T47D (cell line): ENCODE measurements at regions not wholly inside any gene's neighbourhood (a gene's known extent, or its start where the extent isn't known, plus 50 kb on each side); places are given as distances from the start of the nearest gene placed in this dataset.

Source experiments
- DNase-seq, 2 experiments: peaks; one replicate each; pipeline versions ENCODE4 v3.0.0 to v3.0.0-alpha.2; 2011 to 2012; ENCODE audit warnings: low read depth in 1 of 2, low spot score in 1 of 2
- JUND ChIP-seq: IDR thresholded peaks from 2 replicates; pipeline ENCODE4 v1.6.1; 2012; ENCODE audit warnings: low read depth
- in situ Hi-C: cut with HindIII; loops from 2 replicates; pipeline ENCODE4 v1.10.0; 2016; ENCODE audit warnings: low sequenced_read_pairs, low pct_unique_long_range_greater_than_20kb

DNA sequence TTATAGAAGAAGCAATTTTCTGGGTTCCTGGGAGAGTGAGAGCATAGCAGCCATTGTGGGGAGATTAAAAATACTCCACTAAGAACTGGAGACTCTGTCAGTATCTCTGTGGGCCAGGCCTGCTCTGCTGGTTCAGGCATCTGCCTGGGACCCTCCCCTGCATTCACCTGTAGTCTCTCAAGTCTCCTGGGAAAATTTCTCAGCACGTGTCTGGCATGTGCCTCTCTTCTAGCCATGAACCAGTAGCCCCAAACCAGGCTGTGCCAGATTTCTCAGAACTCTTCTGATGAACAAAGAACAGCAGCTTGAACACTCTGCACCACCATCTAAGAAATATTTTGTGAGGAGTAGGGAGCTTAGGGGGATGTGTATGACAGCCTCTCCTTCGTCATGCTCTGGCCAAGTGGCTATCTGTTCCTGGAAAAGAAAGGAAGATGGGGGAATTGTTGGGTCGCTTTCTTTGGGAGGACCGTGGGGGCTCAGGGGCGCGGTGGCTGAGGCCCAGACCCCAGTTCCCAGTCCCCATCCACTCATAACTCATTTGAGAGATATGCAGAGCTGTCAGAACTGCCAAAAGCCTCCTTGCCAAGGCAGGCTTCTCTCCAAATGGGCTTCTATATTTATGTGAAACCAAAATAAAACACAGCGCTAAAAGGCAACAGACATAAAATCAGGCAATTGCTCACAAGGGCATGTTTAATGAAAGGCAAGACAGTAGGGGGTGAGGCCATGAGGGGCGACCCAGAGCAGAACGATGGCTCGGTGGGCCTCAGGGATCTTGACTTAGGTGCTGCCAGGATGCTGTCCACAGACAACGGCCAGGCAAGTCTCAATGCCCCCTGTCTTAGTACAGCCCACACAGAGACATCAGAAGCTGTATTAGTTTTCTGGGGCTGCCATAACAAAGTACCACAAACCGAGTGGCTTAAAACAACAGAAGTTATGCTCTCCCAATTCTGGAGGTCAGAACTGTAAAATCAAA lies 114.7 kb upstream of the TNP1 start:
- in situ Hi-C loops, result no loop called here

GRCh38 chr2:216971593-216971992 lies 111.7 kb upstream of the TNP1 start:
- in situ Hi-C loops, result no loop called here

More for the DNA sequence above, 114.7 kb upstream of the TNP1 start:
- no peak for DNase-seq
- TF ChIP-seq JUND, result no peak

GRCh38 chr2:216970359-216970915 lies 110.6 kb upstream of the TNP1 start:
- DNase-seq, result no peak
- no peak for TF ChIP-seq JUND
- in situ Hi-C loops, result no loop called here

More at GRCh38 chr2:216971593-216971992, 111.7 kb upstream of the TNP1 start:
- TF ChIP-seq JUND, result no peak
- DNase-seq, result no peak

- in situ Hi-C loops, result no loop called here
- no peak for DNase-seq
- TF ChIP-seq JUND, result no peak
These were observed 108.0 kb upstream of the TNP1 start for GRCh38 chr2:216967889-216968288.

- DNase-seq, result no peak
- TF ChIP-seq JUND, result no peak
- in situ Hi-C loops, result no loop called here
These were observed 100.9 kb upstream of the TNP1 start for GRCh38 chr2:216960671-216961268.

GRCh38 chr2:216959433-216959832 lies 99.6 kb upstream of the TNP1 start:
- no peak for DNase-seq
- TF ChIP-seq JUND, result no peak
- in situ Hi-C loops, result no loop called here

GRCh38 chr2:216956820-216957493 lies 97.1 kb upstream of the TNP1 start:
- no peak for TF ChIP-seq JUND
- in situ Hi-C loops, result no loop called here
- DNase-seq, result no peak

DNA sequence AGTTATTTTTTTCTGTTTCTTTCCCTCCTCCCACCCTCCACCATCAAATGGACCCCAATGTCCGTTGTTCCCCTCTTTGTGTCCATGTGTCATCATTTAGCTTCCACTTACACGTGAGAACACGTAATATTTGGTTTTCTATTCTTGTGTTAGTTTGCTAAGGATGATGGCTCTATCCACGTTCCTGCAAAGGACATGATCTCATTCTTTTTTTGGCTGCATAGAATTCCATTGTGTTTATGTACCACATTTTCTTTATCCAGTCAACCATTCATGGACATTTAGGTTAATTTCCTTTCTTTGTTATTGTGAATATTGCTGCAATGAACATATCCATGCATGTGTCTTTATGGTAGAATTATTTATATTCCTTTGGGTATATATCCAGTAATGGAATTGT lies 91.3 kb upstream of the TNP1 start:
- TF ChIP-seq JUND, result no peak
- in situ Hi-C loops, result no loop called here
- no peak for DNase-seq

GRCh38 chr2:216950547-216950946 lies 90.7 kb upstream of the TNP1 start:
- no peak for TF ChIP-seq JUND
- in situ Hi-C loops, result no loop called here
- DNase-seq, result no peak

GRCh38 chr2:216949700-216950413 lies 90.0 kb upstream of the TNP1 start:
- in situ Hi-C loops, result no loop called here
- no peak for TF ChIP-seq JUND
- no peak for DNase-seq

- DNase-seq, result no peak
- in situ Hi-C loops, result no loop called here
- TF ChIP-seq JUND, result no peak
These were observed 87.2 kb upstream of the TNP1 start for GRCh38 chr2:216947055-216947454.

DNA sequence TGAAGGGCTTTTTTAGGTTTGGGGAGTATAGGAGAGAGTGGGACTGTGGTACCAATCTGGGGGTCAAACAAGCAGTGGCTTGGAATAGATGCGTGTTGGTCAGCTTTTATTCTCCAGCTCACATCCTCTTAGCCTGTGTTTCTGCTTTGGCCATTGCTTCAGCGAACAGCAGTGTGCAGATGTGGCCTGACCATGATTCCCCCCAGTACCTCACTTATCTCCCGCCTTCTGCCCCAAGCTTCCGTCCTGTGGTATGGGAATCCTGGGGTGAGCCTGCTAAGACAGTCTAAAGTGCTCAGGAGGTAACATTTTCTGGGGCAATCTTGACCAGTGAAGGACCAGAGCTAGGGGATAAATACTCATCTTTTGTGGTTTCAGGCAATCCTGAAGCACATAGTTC lies 84.9 kb upstream of the TNP1 start:
- in situ Hi-C loops, result no loop called here
- DNase-seq, result no peak
- no peak for TF ChIP-seq JUND
